ENCODE measurements at regions not wholly inside any gene's neighbourhood (a gene's known extent, or its start where the extent isn't known, plus 50 kb on each side); places are given as distances from the start of the nearest gene placed in this dataset.
"Not testable (repeated sequence)": the region's sequence is repeated elsewhere in the genome, so short reads cannot be mapped to it uniquely, and the experiment has no call there.

GRCh38 chr2:13474538-13474937 lies 757.8 kb downstream of the TRIB2 start:
- no peak for DNase-seq

- no peak for DNase-seq
These were observed 763.3 kb downstream of the TRIB2 start for GRCh38 chr2:13480057-13480456.

GRCh38 chr2:13481201-13481600 lies 764.5 kb downstream of the TRIB2 start:
- DNase-seq = no peak

- no peak for DNase-seq
These were observed 768.5 kb downstream of the TRIB2 start for GRCh38 chr2:13485256-13485655.

- DNase-seq = no peak
These were observed 772.2 kb downstream of the TRIB2 start for GRCh38 chr2:13488965-13489364.

- DNase-seq = no peak
These were observed 775.5 kb downstream of the TRIB2 start for GRCh38 chr2:13492262-13492661.

- DNase-seq = no peak
These were observed 778.3 kb downstream of the TRIB2 start for GRCh38 chr2:13495051-13495450.

- DNase-seq = no peak
These were observed 788.1 kb downstream of the TRIB2 start for GRCh38 chr2:13504808-13505207.

GRCh38 chr2:13508671-13509070 lies 791.9 kb downstream of the TRIB2 start:
- no peak for DNase-seq

- no peak for DNase-seq
These were observed 798.5 kb downstream of the TRIB2 start for GRCh38 chr2:13515254-13515653.

GRCh38 chr2:13522096-13522495 lies 805.4 kb downstream of the TRIB2 start:
- DNase-seq = no peak

- no peak for DNase-seq
These were observed 806.4 kb downstream of the TRIB2 start for GRCh38 chr2:13522917-13523821.

- DNase-seq = no peak
These were observed 807.8 kb downstream of the TRIB2 start for GRCh38 chr2:13524492-13524891.

- DNase-seq = not testable (repeated sequence)
These were observed 815.1 kb downstream of the TRIB2 start for GRCh38 chr2:13531735-13532410.

- DNase-seq = not testable (repeated sequence)
These were observed 816.2 kb downstream of the TRIB2 start for GRCh38 chr2:13532781-13533523.

- DNase-seq = no peak
These were observed 816.8 kb downstream of the TRIB2 start for GRCh38 chr2:13533524-13533922.

GRCh38 chr2:13536941-13537340 lies 820.2 kb downstream of the TRIB2 start:
- no peak for DNase-seq

- no peak for DNase-seq
These were observed 821.1 kb downstream of the TRIB2 start for GRCh38 chr2:13537771-13538349.

GRCh38 chr2:13539296-13539695 lies 822.6 kb downstream of the TRIB2 start:
- no peak for DNase-seq

- DNase-seq = no peak
These were observed 825.3 kb downstream of the TRIB2 start for GRCh38 chr2:13542061-13542460.

- no peak for DNase-seq
These were observed 825.9 kb downstream of the TRIB2 start for GRCh38 chr2:13542642-13543041.

- no peak for DNase-seq
These were observed 826.8 kb downstream of the TRIB2 start for GRCh38 chr2:13543550-13543949.

GRCh38 chr2:13545320-13545719 lies 828.6 kb downstream of the TRIB2 start:
- DNase-seq = no peak
